Gastroesophageal sphincter (tissue), 3 donors: ENCODE measurements at regions not wholly inside any gene's neighbourhood (a gene's known extent, or its start where the extent isn't known, plus 50 kb on each side); places are given as distances from the start of the nearest gene placed in this dataset.

Experiments
- POLR2A ChIP-seq, 2 donors: fragments of 450-650 bp; IDR thresholded peaks; one replicate each; pipeline ENCODE4 v1.6.1; 2017; ENCODE audit warnings: antibody characterized with exemption in 2 of 2, mild to moderate bottlenecking in 2 of 2, moderate library complexity in 1 of 2
- TF ChIP-seq, protein P1 (sequence below), 4 experiments: fragments of 200-600 bp in 2 of 4; fragments of 450-650 bp in 2 of 4; sonication (generic) in 1 of 4; IDR thresholded peaks; one replicate each; pipeline ENCODE4 v1.5.1; 2017 to 2019; ENCODE audit warnings: antibody characterized with exemption in 4 of 4, mild to moderate bottlenecking in 2 of 4, moderate library complexity in 2 of 4

DNA sequence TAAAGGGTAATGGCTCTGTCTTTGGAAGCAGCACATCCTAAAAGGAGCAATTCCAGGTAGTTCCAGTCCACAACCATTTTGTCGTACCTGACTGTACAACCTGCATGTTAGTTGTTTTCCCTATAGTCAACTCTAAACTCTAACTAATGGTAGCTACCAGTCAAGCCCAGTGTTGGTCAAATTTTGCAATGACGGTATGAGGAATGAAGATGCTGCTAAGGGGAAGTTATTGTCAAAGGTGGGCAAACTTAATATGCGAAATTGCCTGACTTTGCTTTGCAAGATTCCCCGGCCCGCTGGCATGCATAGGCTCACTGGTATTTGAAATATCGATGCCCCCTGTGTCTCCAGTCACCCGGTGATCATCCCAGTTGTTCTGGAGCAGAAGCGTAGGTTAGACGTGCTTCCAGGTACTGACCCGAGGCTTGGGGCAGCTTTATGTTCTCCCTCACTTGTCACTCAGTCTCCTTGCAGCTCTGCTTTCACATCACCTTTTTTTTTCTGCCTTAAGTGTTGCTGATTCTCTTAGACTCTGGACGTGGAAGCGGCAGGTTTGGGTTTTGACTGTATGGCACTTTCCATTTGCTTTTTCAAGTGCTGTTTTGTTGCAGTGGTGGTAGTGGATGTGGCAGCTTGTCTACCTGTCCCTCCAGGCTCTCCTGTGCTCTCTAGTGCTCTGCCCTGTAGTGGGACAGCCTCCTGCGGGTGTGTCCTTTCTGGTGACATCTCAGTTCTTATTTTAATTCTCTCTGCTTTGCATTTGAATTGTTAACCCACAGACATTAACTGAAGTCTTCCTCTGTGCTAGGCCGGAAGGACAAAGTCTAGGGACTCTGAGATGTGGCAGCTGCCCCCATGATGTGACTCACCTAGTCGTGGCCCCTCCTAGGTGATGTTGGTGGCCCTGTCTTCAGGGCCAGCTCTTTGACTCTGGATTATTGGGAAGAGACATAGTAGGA lies 95.8 kb upstream of the UMPS start:
- no peak for TF ChIP-seq POLR2A (IDR thresholded peaks at IDR 0.05)
- TF ChIP-seq, protein P1, sequence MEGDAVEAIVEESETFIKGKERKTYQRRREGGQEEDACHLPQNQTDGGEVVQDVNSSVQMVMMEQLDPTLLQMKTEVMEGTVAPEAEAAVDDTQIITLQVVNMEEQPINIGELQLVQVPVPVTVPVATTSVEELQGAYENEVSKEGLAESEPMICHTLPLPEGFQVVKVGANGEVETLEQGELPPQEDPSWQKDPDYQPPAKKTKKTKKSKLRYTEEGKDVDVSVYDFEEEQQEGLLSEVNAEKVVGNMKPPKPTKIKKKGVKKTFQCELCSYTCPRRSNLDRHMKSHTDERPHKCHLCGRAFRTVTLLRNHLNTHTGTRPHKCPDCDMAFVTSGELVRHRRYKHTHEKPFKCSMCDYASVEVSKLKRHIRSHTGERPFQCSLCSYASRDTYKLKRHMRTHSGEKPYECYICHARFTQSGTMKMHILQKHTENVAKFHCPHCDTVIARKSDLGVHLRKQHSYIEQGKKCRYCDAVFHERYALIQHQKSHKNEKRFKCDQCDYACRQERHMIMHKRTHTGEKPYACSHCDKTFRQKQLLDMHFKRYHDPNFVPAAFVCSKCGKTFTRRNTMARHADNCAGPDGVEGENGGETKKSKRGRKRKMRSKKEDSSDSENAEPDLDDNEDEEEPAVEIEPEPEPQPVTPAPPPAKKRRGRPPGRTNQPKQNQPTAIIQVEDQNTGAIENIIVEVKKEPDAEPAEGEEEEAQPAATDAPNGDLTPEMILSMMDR (IDR thresholded peaks at IDR 0.05): no peak
